HG03095 (cell line): ENCODE measurements at regions not wholly inside any gene's neighbourhood (a gene's known extent, or its start where the extent isn't known, plus 50 kb on each side); places are given as distances from the start of the nearest gene placed in this dataset.
"Not testable (repeated sequence)": the region's sequence is repeated elsewhere in the genome, so short reads cannot be mapped to it uniquely, and the experiment has no call there.

Source experiments
- ATAC-seq: cut with Tn5 transposase; IDR thresholded peaks from one replicate; pipeline ENCODE4 v1.9.1; 2021; ENCODE audit warnings: moderate library complexity; ENCODE audit not compliant: unreplicated experiment

DNA sequence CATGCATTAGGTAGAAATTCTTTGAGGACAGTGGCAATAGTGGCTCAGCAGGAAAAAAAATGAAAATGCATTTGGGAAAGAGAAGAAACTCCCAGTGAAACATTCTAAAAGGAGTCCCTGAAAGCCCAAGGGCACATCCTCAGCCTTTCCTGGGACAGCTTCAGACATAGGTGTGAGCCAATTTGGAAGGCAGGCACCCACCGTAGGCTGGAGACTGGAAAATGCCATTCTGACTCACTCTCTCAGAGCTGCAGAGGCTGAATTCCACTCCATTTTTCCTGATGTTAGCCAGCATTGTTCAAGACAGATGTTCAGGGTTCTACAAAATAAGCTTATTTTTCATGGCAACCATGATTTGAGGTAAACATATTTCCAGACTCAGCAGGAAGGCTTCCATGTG lies 379.0 kb upstream of the FZD8 start:
- no peak for ATAC-seq

GRCh38 chr10:36019749-36020148 lies 377.7 kb upstream of the FZD8 start:
- ATAC-seq = no peak

DNA sequence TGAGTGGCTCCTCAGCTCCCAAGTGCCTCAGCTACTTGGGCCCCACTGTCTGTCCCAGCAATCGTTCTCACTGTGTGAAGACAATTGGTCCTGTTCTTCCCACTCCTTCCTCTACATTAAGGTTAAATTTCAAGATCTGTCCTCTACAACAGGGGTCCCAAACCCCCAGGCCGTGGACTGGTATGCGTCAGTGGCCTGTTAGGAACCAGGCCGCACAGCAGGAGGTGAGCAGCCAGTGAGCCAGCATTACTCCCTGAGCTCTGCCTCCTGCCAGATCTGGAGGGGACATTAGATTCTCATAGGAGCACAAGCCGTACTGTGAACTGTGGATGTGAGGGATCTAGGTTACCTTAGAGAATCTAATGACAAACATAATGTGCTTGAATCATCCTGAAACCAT lies 376.9 kb upstream of the FZD8 start:
- ATAC-seq = no peak

GRCh38 chr10:36017137-36017536 lies 375.0 kb upstream of the FZD8 start:
- no peak for ATAC-seq

- ATAC-seq = no peak
Observed at GRCh38 chr10:36007369-36007768, 365.3 kb upstream of the FZD8 start.

GRCh38 chr10:36003688-36004087 lies 361.6 kb upstream of the FZD8 start:
- ATAC-seq = no peak

DNA sequence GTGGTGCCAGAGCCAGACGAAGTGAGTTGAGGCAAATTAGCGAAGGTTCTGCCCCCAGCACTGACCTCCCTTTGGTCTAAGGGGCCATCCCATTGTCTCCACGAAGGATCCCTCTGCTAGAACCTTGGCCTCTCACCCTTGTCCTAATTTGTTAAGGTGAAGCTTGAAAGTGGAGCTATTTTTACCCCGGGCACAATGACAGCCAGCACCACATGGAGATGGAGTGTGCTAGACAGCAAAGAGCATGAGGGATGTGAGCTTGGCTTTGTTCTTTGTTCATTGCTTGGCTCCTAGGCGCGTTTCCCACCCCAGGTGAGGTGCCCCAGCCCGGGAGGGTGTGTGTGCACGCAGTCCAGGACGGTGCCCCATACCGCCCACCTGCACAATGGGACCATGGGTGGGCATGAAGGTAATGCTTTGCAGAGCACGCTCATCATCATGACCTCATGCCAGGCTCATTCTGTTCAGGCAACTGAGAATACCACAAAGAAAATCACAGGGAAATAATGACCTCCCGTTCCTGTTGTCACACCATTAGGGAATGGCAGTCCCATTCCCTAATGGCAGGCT lies 361.0 kb upstream of the FZD8 start:
- ATAC-seq = no peak

DNA sequence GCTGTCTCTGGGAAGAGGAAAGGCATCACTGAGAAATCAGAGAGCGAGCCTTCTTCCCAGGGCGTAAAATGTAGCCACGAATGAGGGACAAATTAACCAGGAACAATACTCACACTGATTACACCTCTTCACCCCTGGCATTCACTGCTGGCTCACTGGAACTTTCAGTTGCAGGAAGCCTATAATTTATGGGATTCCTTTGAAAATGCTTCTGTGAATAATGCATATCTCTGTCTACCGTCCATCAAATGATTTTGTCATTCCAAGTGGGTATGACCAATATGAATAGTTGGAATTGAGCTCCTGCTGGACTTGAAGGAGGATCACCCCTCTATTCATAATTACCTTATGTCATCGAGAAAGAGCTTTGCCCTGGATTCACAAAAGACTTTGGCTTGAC lies 360.3 kb upstream of the FZD8 start:
- ATAC-seq = no peak

DNA sequence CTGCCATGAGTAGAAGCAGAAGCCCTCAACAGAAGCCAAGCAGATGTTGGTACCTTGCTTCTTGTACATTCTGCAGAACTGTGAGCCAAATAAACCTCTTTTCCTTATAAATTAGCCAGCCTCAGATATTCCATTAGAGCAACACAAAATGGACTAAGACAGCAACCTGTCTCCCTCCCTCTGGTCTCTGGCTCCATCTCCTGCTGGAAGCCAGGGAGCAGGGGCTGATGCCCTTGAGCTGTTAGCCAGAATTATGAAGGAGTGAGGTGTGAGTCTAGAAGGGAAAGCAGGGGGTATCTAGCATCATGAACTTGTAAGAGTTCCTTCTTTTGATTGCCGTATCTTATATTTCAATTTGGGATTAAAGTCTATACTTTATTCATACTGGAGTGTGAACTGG lies 358.7 kb upstream of the FZD8 start:
- not testable (repeated sequence) for ATAC-seq

DNA sequence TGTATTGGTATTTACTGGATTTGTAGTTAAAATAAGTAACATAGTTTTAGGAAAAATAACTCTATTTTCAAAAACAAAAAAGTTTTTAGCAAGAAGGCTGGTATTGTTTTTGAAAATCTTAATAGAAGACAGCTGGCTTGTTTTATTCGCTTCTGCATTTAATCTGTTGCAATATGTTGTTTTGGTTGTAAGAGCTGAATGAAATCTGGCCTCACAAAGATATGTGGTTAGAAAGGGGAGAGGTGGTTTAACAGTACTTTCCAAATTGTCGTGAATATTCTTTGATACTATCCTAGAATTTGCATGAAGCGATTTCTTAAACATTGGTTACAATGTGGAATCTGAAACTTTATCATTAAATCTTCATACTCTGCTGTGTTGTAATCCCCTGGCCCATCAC lies 355.9 kb upstream of the FZD8 start:
- ATAC-seq = no peak

- ATAC-seq = no peak
Observed at GRCh38 chr10:35995485-35995884, 353.4 kb upstream of the FZD8 start.

- ATAC-seq = no peak
Observed at GRCh38 chr10:35993591-35994515, 351.8 kb upstream of the FZD8 start.

- no peak for ATAC-seq
Observed at GRCh38 chr10:35992107-35992506, 350.0 kb upstream of the FZD8 start.

DNA sequence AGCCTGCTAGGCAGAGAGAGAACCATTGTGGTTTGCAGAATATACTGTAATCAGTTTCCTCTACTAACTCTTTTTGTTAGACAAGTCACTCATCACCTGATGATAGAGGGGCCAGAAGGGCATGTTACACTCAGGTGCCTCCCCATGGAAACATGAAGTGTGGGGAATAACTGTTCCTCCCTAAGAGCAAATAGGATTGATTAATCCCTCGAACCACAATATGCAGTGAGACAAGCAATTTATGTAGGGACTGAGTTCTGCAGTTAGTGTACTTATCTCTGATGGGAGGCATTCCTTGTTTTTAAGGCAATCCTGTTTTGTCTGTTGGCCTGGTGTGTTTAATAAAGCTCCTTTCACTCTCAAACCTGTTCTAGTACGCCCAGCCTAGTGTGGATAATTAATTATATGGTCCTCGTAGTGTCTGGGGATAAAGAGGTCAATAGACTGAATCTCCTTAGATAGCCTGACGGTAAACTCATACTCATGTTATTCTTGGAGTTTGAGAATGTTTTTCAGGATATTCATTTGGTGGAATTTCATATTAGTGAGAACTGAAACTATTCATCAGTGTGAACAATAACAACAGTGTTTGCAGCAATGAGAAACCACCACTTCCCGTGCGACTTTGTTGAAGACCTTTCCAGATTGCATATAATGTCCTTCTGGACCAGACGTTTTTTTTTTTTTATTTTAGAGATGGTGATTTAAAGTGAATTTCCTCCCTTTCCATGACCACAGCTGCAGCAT lies 344.8 kb upstream of the FZD8 start:
- no peak for ATAC-seq

GRCh38 chr10:35979116-35979515 lies 337.0 kb upstream of the FZD8 start:
- ATAC-seq = no peak

DNA sequence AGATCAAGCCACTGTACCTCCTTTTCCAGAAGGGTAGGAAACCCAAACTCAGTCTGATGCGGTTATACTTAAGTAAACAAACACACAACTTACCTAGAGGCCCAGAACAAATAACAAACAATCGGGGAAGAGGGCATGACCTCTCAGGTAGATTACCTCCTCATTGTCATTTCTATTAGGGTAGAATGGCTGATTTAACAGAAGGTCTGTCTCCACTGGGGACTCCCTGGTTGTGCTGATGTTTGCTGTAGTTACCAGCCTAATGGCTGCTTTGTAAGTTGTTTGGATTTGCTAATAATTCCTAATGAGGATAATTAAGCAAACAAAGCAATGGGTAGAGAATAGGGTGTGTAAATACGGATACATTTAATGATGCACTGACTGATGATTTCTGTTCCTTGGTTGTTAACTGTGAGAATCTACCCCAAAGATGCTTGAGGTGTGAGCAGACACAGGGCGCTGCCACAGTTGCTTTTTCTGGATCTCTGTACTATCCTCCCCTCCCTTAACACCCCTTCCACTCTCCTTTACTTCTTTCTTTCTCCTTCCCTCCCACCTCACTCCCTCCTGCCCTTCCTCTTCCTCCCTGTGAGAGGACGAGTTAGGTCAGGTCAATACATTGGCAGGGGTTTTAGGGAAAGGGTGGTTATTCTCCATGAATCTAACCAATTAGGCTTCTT lies 332.0 kb upstream of the FZD8 start:
- ATAC-seq = not testable (repeated sequence)

- no peak for ATAC-seq
Observed at GRCh38 chr10:35972275-35972674, 330.2 kb upstream of the FZD8 start.

DNA sequence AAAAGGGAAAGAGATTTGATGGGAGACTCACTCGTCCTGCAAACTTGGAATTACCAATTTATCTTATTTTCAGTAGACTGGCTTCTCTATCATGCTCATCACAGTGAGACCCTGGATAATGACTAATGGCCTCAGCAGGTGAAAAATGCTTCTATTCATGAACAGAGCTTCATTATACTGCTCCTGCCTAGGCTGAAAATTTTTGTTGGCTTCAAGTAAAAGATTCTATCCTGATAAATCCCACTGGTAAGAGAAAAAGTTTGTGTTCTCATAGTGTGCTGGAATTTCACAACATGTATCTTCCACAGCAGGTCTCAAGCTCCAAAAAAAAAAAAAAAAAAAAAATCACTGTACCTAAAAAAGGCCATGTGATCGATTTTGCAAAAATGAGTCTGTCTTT lies 329.3 kb upstream of the FZD8 start:
- no peak for ATAC-seq

DNA sequence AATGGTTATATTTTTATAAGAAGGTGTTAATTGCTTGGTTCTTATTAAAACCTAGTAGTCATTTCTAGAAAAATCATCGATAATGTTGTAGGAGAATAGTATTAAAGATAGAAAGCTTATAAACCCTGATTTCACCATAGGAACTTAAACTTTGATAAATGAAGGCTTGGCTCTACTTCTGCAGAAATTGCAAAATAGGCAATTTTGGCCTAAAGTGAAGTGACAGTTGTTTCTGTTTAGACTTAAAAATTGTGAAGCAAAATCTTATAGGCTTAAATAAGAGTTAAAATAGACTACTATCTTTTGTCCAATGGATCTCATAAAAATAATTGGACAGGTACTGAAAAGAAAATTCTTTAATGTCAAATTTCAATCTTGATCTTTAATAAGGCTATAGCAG lies 321.6 kb upstream of the FZD8 start:
- ATAC-seq = no peak

DNA sequence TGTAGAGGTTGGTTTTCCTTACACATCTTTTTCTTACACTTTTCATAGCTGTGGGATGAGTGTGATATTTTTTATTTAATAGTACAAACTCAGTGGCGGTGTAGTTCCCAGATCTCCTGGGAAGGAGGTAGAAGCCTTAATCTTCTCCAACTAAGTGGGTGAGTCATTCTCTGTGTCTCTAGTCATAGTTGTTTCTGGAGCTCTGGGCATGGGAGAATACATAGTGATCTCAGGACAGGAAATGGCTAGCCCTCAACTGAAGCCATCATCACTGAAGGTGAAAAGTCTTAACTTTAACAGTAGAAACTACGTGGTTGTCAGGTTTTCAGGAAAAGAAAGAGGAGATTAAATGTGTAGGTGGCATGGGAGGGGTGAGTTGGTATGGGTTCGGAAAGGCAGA lies 319.4 kb upstream of the FZD8 start:
- no peak for ATAC-seq

DNA sequence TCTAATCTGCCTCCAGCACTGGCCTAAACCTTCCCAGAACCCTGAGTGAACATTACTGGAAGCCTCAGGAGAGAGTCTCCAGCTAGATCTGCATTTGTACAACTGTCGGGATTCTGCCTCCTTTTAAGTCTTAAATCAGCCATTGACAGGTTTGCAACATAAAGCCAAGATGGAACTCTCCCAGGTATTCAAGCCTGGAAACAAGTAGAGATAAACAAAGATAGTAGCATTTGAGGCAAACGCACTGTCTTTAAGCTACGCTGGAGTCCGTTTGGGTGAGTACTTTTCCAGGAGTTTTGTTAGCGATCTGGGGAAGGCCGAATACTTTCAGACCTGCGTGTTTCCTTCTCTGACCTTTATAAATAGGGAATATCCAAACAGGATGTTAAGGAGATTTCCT lies 317.2 kb upstream of the FZD8 start:
- ATAC-seq = no peak
